SU-DHL-6 (cell line): ENCODE measurements at regions not wholly inside any gene's neighbourhood (a gene's known extent, or its start where the extent isn't known, plus 50 kb on each side); places are given as distances from the start of the nearest gene placed in this dataset.

Experiments used
- CTCF ChIP-seq: fragments of 200-600 bp; sonication (generic); IDR thresholded peaks from one replicate; pipeline ENCODE4 v1.5.1; 2017; ENCODE audit warnings: antibody characterized with exemption, mild to moderate bottlenecking, low read length, moderate library complexity; ENCODE audit not compliant: insufficient read depth, poor library complexity, severe bottlenecking
- EZH2phosphoT487 ChIP-seq: fragments of 200-600 bp; sonication (generic), shearing (Covaris generic); conservative IDR thresholded peaks from 2 replicates; pipeline ENCODE4 v1.6.1; 2018; ENCODE audit warnings: mild to moderate bottlenecking, antibody characterized with exemption, low read length, moderate library complexity, mixed read lengths

- TF ChIP-seq CTCF (no peak), EZH2phosphoT487 (no peak)
Observed at GRCh38 chrX:81979806-81980515, 778.1 kb downstream of the SH3BGRL start.
